IMR-90 (cell line): ENCODE measurements at regions not wholly inside any gene's neighbourhood (a gene's known extent, or its start where the extent isn't known, plus 50 kb on each side); places are given as distances from the start of the nearest gene placed in this dataset.

Experiments
- ATAC-seq: fragments of 200-7000 bp; cut with Tn5 transposase; 2 replicates; pipeline ENCODE4 v1.9.1; 2020; ENCODE audit warnings: low read depth, mild to moderate bottlenecking, moderate library complexity
- BruUV-seq: library from RNA; stranded (reverse); fragments of 400-500 nt; replicated peaks from 2 replicates; lab custom pipeline; 2021; lab: Mats Ljungman, UMichigan
- CTCF ChIA-PET: fragments of 300-600 bp; formaldehyde crosslinking; extraction: SDS; loops from one replicate; lab custom pipeline; 2021; ENCODE audit warnings: antibody characterized with exemption; lab: Yijun Ruan, JAX
- POLR2A ChIA-PET: fragments of 300-600 bp; sonication (Branson Sonifier 250); formaldehyde crosslinking; loops from one replicate; lab custom pipeline; 2022; ENCODE audit warnings: antibody characterized with exemption; ENCODE audit not compliant: unreplicated experiment; lab: Charles Lee
- DNase-seq: peaks from one replicate; pipeline ENCODE4 v3.0.0; 2013
- H2AFZ ChIP-seq: replicated peaks from 2 replicates; pipeline ENCODE3; 2013; ENCODE audit warnings: low read length, mild to moderate bottlenecking; ENCODE audit not compliant: poor library complexity
- H2AK5ac ChIP-seq: 2 replicates; pipeline ENCODE4 v1.6.1; 2013; ENCODE audit warnings: low read depth, low read length, inconsistent platforms
- H2AK9ac ChIP-seq: replicated peaks from 2 replicates; pipeline ENCODE3; 2013; ENCODE audit warnings: mild to moderate bottlenecking, low read depth, low read length, moderate library complexity; ENCODE audit not compliant: poor library complexity
- H2BK120ac ChIP-seq: 2 replicates; pipeline ENCODE4 v1.6.1; 2013; ENCODE audit warnings: low read depth, low read length, inconsistent platforms
- H2BK15ac ChIP-seq: 3 replicates; pipeline ENCODE4 v1.6.1; 2013; ENCODE audit warnings: low read depth, low read length, inconsistent platforms
- H2BK20ac ChIP-seq: 2 replicates; pipeline ENCODE4 v1.6.1; 2013; ENCODE audit warnings: low read depth, mild to moderate bottlenecking, inconsistent platforms, low read length, moderate library complexity
- H2BK5ac ChIP-seq: 2 replicates; pipeline ENCODE4 v1.6.1; 2013; ENCODE audit warnings: mild to moderate bottlenecking, low read depth, low read length, inconsistent platforms; ENCODE audit not compliant: poor library complexity, severe bottlenecking
- H3K14ac ChIP-seq: replicated peaks from 2 replicates; pipeline ENCODE4 v1.6.1; 2013; ENCODE audit warnings: low read depth, low read length, inconsistent platforms
- H3K18ac ChIP-seq: 2 replicates; pipeline ENCODE4 v1.6.1; 2013; ENCODE audit warnings: low read depth, low read length, control low read depth
- H3K23ac ChIP-seq: 2 replicates; pipeline ENCODE4 v1.6.1; 2013; ENCODE audit warnings: low read depth, low read length, inconsistent platforms
- H3K27ac ChIP-seq: 2 replicates; pipeline ENCODE4 v1.5.1; 2013; ENCODE audit warnings: mild to moderate bottlenecking, control low read depth, low read length; ENCODE audit not compliant: insufficient read depth
- H3K27me3 ChIP-seq: 2 replicates; pipeline ENCODE4 v1.6.1; 2013; ENCODE audit warnings: low read length; ENCODE audit not compliant: control insufficient read depth, insufficient read depth
- H3K36me3 ChIP-seq: 2 replicates; pipeline ENCODE4 v1.6.1; 2013; ENCODE audit warnings: low read length, mixed read lengths; ENCODE audit not compliant: control insufficient read depth, insufficient read depth
- H3K4ac ChIP-seq: 2 replicates; pipeline ENCODE4 v1.6.1; 2013; ENCODE audit warnings: low read depth, low read length, inconsistent platforms
- H3K4me1 ChIP-seq: 2 replicates; pipeline ENCODE4 v1.6.1; 2013; ENCODE audit warnings: low read length, mixed read lengths; ENCODE audit not compliant: control insufficient read depth, insufficient read depth
- H3K4me2 ChIP-seq: 2 replicates; pipeline ENCODE4 v1.6.1; 2013; ENCODE audit warnings: low read depth, mild to moderate bottlenecking, control low read depth, low read length, moderate library complexity
- H3K4me3 ChIP-seq: 2 replicates; pipeline ENCODE4 v1.5.1; 2013; ENCODE audit warnings: low read depth, mild to moderate bottlenecking, control low read depth, low read length, moderate library complexity; ENCODE audit not compliant: insufficient read depth
- H3K56ac ChIP-seq: 2 replicates; pipeline ENCODE4 v1.6.1; 2013; ENCODE audit warnings: low read length, inconsistent platforms; ENCODE audit not compliant: insufficient read depth; ENCODE audit errors: extremely low read depth
- H3K79me1 ChIP-seq, 2 experiments: 2 replicates each; pipeline ENCODE4 v1.6.1; 2013; ENCODE audit warnings: low read length in 2 of 2, inconsistent platforms in 1 of 2, low read depth in 1 of 2
- H3K9ac ChIP-seq: 2 replicates; pipeline ENCODE4 v1.6.1; 2013; ENCODE audit warnings: low read depth, low read length, control low read depth
- H3K9me1 ChIP-seq: 2 replicates; pipeline ENCODE4 v1.6.1; 2013; ENCODE audit warnings: low read length, inconsistent platforms; ENCODE audit not compliant: insufficient read depth
- H3K9me3 ChIP-seq: 2 replicates; pipeline ENCODE4 v1.6.1; 2013; ENCODE audit warnings: low read length; ENCODE audit not compliant: control insufficient read depth, insufficient read depth
- H4K20me1 ChIP-seq: 2 replicates; pipeline ENCODE4 v1.6.1; 2013; ENCODE audit warnings: low read length, inconsistent platforms; ENCODE audit not compliant: insufficient read depth
- H4K5ac ChIP-seq: 2 replicates; pipeline ENCODE4 v1.6.1; 2013; ENCODE audit warnings: mild to moderate bottlenecking, low read depth, low read length, control low read depth
- H4K8ac ChIP-seq, 2 experiments: 2 replicates each; pipeline ENCODE4 v1.6.1; 2013; ENCODE audit warnings: low read depth in 2 of 2, low read length in 2 of 2, control low read depth in 1 of 2, inconsistent platforms in 1 of 2
- H4K91ac ChIP-seq: 2 replicates; pipeline ENCODE4 v1.6.1; 2013; ENCODE audit warnings: low read depth, low read length, inconsistent platforms; ENCODE audit not compliant: insufficient read depth
- BHLHE40 ChIP-seq: fragments of 150-350 bp; IDR thresholded peaks from 2 replicates; pipeline ENCODE4 v1.6.1; 2016; ENCODE audit warnings: mild to moderate bottlenecking, low read depth, low read length
- CEBPB ChIP-seq: IDR thresholded peaks from 2 replicates; pipeline ENCODE4 v1.6.1; 2012; ENCODE audit warnings: low read depth, low read length, improper control_type of control experiment
- CHD1 ChIP-seq: IDR thresholded peaks from 2 replicates; pipeline ENCODE4 v1.6.1; 2012; ENCODE audit warnings: low read depth, low read length, improper control_type of control experiment
- FOS ChIP-seq: fragments of 150-350 bp; IDR thresholded peaks from 2 replicates; pipeline ENCODE4 v1.6.1; 2016; ENCODE audit warnings: low read depth, low read length
- MAFK ChIP-seq: IDR thresholded peaks from 2 replicates; pipeline ENCODE4 v1.6.1; 2012; ENCODE audit warnings: low read depth, low read length, improper control_type of control experiment
- MAZ ChIP-seq: IDR thresholded peaks from 2 replicates; pipeline ENCODE4 v1.6.1; 2012; ENCODE audit warnings: low read depth, mild to moderate bottlenecking, low read length, improper control_type of control experiment, moderate library complexity, borderline replicate concordance
- MXI1 ChIP-seq: IDR thresholded peaks from 2 replicates; pipeline ENCODE4 v1.6.1; 2012; ENCODE audit warnings: low read depth, mild to moderate bottlenecking, low read length, moderate library complexity, borderline replicate concordance
- NFE2L2 ChIP-seq: fragments of 150-350 bp; IDR thresholded peaks from 2 replicates; pipeline ENCODE4 v1.6.1; 2016; ENCODE audit warnings: low read depth, mild to moderate bottlenecking, low read length
- POLR2A ChIP-seq: IDR thresholded peaks from 2 replicates; pipeline ENCODE4 v1.6.1; 2012; ENCODE audit warnings: mild to moderate bottlenecking, low read depth, low read length
- RAD21 ChIP-seq: IDR thresholded peaks from 2 replicates; pipeline ENCODE4 v1.6.1; 2012; ENCODE audit warnings: low read length, improper control_type of control experiment
- RCOR1 ChIP-seq: IDR thresholded peaks from 2 replicates; pipeline ENCODE4 v1.6.1; 2012; ENCODE audit warnings: mild to moderate bottlenecking, low read length, improper control_type of control experiment; ENCODE audit not compliant: insufficient replicate concordance
- RFX5 ChIP-seq: IDR thresholded peaks from 2 replicates; pipeline ENCODE4 v1.8.0; 2012; ENCODE audit warnings: low read depth, mild to moderate bottlenecking, low read length, moderate library complexity
- SMC3 ChIP-seq: fragments of 150-350 bp; IDR thresholded peaks from 2 replicates; pipeline ENCODE4 v1.6.1; 2016; ENCODE audit warnings: low read depth, mild to moderate bottlenecking, antibody characterized with exemption, low read length, moderate library complexity
- WGBS, 2 experiments: methylation state at CpG; one replicate each; pipeline versions ENCODE4 v1.1.5 to v1.1.7; 2013; ENCODE audit warnings: missing lambda C conversion rate in 2 of 2; ENCODE audit not compliant: insufficient read length in 1 of 2; ENCODE audit errors: extremely low coverage in 2 of 2; 5-methylcytosine and 5-hydroxymethylcytosine counted together
- dilution Hi-C: fragments of 300-500 bp; cut with HindIII; formaldehyde crosslinking; loops from one replicate; pipeline ENCODE4 v1.14.3; 2018; ENCODE audit warnings: low sequenced_read_pairs; ENCODE audit not compliant: unreplicated experiment
- in situ Hi-C: fragments of 300-500 bp; cut with MboI; formaldehyde crosslinking; loops from 3 replicates; pipeline ENCODE4 v1.14.3; 2019; ENCODE audit warnings: low sequenced_read_pairs, inconsistent platforms, mixed read lengths
- intact Hi-C: fragments of 100-400 bp; cut with micrococcal nuclease; formaldehyde crosslinking; loops from 2 replicates; pipeline ENCODE4 v1.10.0; 2022
- TF ChIP-seq, protein P1 (sequence below): fragments of 150-350 bp; IDR thresholded peaks from 2 replicates; pipeline ENCODE4 v1.6.1; 2017; ENCODE audit warnings: mild to moderate bottlenecking, antibody characterized with exemption, low read length, low read depth
- TF ChIP-seq, protein P2 (sequence below): fragments of 150-350 bp; IDR thresholded peaks from 2 replicates; pipeline ENCODE4 v1.6.1; 2016; ENCODE audit warnings: low read depth, mild to moderate bottlenecking, low read length, moderate library complexity, borderline replicate concordance

DNA sequence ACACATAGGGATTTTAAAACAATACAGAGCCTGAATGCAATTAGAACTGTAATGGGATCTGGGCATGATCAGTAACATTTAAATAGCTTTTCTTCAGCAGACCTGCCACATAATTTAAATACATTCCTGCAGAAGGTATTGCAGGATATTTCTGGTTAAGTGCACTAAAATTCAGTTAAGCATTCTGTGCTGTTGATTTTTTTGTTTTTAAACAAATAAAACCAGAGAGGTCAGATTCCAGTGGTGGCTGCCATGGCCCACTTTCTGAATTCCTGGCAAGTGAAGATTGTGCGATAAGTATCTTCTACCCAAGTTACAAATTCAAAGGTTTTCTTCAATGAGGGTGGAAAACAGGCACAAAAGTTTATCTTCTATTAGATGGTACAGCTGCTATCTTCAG lies 98.7 kb downstream of the RAP2B start:
- Histone ChIP-seq H2AFZ (no peak overlapping the region), H3K27ac (no peak overlapping the region), H4K8ac (no peak overlapping the region), H4K20me1 (no peaks in the 10 kb centered on the region), H2BK5ac (no peak overlapping the region), H3K9me3 (no peaks in the 10 kb centered on the region), H3K4me3 (no peak overlapping the region), H2BK120ac (no peak overlapping the region), H3K23ac (no peak overlapping the region), H3K27me3 (no peaks in the 10 kb centered on the region), H3K79me1 (no peaks in the 10 kb centered on the region), H3K9me1 (no peaks in the 10 kb centered on the region), H3K4me2 (no peak overlapping the region), H4K5ac (no peak overlapping the region), H3K4me1 (no peaks in the 10 kb centered on the region), H3K36me3 (no peaks in the 10 kb centered on the region), H3K56ac (no peak overlapping the region), H3K9ac (no peak overlapping the region), H2AK5ac (no peak overlapping the region), H2BK15ac (no peak overlapping the region), H3K18ac (no peak overlapping the region), H2AK9ac (no peak overlapping the region), H2BK20ac (no peak overlapping the region), H3K4ac (no peak overlapping the region), H3K14ac (no peak overlapping the region), H4K91ac (no peak overlapping the region)
- in situ Hi-C loops, result no loop called here
- no peak for TF ChIP-seq MAZ
- TF ChIP-seq POLR2A, result no peak
- no peak for TF ChIP-seq CEBPB
- no peak for TF ChIP-seq RCOR1
- no peak for TF ChIP-seq RFX5
- no peak for TF ChIP-seq NFE2L2
- TF ChIP-seq, protein P1, sequence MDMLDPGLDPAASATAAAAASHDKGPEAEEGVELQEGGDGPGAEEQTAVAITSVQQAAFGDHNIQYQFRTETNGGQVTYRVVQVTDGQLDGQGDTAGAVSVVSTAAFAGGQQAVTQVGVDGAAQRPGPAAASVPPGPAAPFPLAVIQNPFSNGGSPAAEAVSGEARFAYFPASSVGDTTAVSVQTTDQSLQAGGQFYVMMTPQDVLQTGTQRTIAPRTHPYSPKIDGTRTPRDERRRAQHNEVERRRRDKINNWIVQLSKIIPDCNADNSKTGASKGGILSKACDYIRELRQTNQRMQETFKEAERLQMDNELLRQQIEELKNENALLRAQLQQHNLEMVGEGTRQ, result no peak
- TF ChIP-seq RAD21, result no peak
- TF ChIP-seq BHLHE40, result no peak
- TF ChIP-seq MAFK, result no peak
- TF ChIP-seq, protein P2, sequence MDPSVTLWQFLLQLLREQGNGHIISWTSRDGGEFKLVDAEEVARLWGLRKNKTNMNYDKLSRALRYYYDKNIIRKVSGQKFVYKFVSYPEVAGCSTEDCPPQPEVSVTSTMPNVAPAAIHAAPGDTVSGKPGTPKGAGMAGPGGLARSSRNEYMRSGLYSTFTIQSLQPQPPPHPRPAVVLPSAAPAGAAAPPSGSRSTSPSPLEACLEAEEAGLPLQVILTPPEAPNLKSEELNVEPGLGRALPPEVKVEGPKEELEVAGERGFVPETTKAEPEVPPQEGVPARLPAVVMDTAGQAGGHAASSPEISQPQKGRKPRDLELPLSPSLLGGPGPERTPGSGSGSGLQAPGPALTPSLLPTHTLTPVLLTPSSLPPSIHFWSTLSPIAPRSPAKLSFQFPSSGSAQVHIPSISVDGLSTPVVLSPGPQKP, result no peak
- no peak for TF ChIP-seq MXI1
- TF ChIP-seq SMC3, result no peak
- no peak for TF ChIP-seq FOS
- no peak for TF ChIP-seq CHD1
- CTCF ChIA-PET, result no interaction called here
- ATAC-seq, result no peak
- DNase-seq, result no peak
- no CpG with 5 or more reads among the region's 1 CpG for WGBS, 2 experiments
- no TSS peak for BruUV-seq
- dilution Hi-C loops, result no loop called here
- POLR2A ChIA-PET, result no interaction called here
- intact Hi-C loops, result no loop called here
